ENCODE measurements at regions not wholly inside any gene's neighbourhood (a gene's known extent, or its start where the extent isn't known, plus 50 kb on each side); places are given as distances from the start of the nearest gene placed in this dataset.
"Not testable (repeated sequence)": the region's sequence is repeated elsewhere in the genome, so short reads cannot be mapped to it uniquely, and the experiment has no call there.

GRCh38 chr22:47627556-47628253, 865.3 kb downstream of the TBC1D22A start:
- DNase-seq: no peak

DNA sequence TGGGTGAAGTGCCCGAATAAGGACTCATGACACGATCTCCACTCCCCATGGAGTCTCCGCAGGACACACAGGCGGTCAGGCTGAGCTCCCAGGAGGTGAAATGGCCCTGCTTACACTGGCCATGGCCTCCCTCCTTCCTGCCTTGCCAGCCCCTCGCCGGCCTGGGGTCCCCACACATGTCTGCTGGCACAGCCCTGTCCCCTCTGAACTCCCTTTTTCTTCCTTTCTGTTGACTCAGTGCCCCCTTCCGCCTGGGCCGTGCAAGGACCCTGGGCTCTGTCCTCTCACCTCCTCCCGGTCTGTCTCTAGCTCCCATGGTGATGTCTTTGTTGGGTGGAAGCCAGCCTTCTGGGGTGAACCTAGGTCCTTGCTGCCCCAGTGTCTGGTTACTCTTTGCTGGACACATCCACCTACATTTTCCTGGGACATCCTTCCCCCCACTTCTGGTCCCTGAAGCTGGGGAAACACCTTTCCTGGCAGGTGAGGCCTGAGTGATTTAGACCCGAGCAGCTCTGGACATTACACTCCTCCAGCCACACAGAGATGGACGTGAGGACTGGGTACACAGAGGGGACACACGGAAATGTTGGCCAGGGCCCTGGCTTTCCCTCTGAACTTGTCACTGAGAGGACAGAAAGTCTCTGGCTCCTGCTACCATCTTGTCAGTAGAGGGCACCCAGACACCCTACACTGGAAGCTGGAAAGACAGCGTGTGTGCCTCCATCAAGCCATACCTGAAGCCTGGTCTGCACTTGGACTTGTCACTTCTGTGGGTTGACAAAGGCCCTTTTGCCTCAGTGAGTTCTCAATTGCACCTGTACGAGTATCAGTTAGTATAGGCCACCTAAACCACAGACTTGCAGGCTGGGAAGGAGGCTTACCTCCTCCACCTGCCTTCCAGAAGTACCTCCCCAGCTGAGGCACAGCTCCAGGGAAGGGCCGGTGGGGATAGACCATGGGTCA, 864.3 kb downstream of the TBC1D22A start:
- no peak for DNase-seq

DNA sequence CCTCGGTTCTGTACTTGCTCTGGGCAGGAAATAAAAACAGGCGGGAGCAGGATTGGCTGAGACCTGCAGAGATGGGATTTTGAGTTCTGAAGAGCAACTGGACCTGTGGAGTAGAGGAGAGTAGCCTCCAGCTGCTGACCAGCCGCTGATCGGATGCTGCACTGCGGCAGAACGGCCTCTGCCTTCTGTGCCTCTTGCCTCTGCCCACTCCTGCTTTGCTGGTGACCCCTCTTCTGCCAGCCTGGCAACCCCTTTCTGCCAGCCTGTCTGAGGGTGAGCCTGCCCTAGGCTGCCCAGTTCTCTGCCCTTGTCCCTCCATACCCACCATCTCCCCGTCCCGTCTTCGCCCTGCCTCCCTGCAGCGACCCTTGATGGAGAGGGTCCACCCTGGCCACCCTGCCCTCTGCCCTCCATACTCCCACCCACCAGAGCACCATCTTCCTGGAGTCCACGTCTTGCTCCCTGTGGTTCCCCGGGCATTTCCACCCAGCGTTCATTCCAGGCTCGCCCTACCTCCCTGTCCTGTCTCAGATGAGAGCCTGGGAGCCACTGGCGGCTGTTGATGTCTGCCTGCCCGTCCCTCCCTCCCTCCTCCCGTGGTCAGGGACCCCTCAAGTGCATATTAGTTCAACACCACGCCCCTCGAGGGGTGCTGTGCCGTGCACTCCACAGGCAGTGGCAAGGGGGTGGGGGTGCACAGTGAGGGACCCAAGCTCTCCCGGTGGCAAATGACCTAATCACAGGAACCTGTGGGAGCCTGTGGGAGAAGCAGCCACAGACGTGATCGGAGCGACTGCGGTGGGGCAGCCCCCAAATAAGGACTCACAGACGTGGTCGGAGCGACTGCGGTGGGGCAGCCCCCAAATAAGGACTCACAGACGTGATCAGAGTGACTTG, 863.3 kb downstream of the TBC1D22A start:
- DNase-seq: no peak

DNA sequence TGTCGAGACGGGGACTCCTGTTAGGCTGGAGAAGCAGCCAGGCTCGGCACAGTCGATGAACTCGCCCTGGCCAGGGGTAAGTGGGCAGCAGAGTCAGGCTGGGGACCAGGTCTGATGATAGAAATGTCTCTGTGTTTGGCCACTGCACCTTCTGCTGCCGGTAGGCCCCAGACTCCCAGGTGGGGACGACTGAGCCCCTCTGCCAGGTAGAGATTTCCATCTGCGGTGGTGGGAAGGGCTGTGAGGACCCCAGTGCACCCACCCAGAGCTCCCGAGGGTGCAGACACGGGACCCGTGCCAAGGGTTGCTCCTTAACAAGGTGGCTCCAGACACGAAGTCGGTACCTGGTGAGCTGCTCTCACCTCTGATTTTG, 862.5 kb downstream of the TBC1D22A start:
- DNase-seq: no peak

DNA sequence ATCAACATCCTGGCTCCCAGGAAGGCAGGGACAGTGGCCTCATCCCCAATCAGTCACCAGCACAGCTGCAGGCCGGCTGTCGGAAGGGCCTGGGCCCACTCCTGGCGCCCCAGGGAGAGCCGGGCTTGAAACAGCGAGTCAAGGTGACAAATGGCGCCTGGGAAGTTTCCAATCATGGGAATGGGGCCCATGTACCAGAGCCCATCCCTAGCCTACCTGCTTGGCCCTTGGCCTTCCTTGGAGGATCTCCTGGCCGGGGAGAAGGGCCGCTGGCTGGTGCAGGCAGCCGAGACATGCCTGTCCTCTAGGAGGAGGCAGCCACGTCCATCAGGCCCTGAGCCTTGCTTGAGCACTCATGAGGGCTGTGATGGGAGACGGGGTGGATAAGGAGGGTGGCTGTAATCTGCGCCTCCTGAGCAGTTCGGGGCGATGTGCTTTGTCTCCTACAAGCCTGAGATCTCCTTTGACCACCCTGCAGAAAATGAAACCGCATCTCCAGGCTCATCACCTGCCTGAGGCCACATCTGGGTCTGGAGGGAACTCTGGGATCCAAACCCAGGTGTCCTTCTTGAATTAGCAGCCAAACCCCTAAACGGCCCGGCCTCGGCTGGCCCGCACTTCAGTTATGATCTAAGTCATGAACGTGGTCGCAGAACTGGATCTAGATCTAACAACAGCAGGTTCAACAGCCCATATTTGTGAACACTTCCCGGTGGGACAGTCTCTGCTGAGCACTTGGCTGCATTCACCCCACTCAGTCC, 862.0 kb downstream of the TBC1D22A start:
- no peak for DNase-seq

DNA sequence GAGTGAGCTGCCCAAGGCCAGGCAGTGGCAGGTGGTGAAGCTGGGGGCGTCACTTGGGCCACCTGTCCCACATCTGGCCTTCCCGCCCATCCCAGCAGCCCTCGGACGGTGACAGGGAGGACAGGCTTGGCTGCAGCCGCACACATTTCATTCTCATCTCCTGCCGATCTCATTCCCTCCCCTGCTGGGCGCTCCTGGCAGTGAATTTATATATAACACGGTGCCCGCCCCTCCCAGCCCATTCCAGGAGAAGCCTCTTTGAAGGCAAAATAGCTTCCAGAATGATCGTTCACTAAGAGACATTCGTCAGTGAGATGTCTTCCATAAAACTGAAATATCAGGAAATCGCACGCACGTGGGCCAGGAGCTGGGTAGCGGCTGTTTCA, 861.3 kb downstream of the TBC1D22A start:
- DNase-seq: no peak

DNA sequence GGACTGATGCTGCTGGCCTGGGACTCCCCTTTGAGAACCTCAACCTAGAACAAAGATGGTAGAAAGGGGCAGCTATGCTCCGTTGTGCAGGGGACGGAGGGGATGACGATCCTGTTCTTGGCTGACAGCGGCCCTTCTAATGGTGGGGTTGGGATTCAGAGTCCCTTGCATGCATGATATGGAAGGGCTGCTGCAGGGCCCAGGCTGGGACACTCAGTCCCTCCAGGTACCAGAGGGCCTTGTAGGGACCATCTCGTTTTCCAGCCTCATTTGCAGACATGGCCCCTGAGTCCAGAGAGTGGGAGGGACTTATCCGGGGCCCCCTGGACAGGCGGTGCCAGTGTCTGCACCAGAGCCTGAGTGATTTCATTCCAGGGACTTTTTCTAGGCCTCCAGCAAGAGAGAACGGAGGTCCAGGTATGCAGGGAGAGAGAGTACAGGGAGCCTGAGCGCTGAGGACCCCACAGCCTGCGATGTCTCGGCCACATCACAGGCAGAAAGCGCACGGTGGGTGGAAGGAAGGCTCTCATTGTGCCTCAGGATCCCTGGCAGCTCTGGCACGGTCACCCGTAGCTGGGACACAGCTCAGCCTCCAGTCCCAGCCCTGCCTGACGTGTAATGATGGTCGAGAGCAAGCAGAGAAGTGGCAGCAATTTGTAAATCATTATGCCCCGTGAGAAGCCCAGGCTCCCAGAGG, 860.8 kb downstream of the TBC1D22A start:
- no peak for DNase-seq

- no peak for DNase-seq
Observed at GRCh38 chr22:47622541-47622940, 860.1 kb downstream of the TBC1D22A start.

DNA sequence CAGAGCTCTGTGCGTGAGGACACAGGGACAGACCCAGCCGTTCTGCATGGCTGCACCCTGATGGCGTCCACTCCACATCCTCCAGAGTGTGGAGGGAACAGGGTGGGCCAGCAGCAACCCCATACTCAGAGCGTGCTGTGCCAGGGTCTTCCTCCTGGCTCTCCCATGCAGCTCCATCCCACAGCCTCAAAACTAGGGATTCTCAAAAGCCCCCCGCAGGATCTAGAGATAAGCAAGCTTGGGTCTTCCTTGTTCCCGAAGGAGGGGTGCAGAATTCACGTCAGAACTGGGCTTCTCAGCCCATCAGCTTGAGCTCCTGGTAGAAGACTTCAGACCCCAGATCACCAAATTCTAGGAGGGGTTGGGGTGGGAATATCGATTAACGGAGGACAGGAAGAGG, 858.8 kb downstream of the TBC1D22A start:
- no peak for DNase-seq

DNA sequence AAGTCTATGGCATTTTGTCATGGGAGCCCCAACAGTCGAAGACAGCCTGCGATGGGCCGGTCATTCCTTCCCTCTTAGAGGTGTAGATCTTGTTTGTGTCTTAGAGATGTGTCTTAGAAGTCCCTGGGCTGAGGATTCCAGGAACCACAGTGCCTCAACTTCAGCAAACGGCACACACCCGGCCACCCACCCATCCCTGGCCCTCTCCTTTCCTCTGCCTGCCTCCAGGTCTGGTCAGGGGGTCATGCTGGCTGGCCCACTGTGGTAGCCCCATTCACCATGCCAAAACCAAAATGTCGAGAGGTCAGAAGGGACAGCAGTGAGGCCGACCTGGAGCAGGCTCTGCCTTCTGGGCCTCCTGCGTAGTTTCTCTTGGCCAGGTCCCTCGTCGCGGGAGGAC, 857.9 kb downstream of the TBC1D22A start:
- DNase-seq: no peak

DNA sequence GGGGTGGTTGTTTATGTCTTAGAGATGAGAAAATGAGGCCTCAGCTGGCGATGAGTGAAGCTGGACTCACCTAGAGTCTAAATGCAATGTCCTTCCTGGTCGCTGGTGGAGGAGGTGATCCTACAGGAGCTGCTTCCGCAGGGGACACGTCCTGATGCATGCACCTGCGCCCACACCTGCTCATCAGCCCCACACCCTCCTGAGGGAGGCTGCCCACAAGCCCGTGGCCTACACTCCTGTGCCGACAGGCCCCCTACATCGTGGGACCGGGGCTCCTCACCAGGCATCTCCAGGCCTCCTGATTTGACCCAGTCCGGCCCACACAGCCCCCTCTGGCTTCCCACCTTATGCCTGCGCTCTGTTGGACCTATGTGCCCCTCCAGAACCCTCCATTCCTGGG, 857.2 kb downstream of the TBC1D22A start:
- no peak for DNase-seq

DNA sequence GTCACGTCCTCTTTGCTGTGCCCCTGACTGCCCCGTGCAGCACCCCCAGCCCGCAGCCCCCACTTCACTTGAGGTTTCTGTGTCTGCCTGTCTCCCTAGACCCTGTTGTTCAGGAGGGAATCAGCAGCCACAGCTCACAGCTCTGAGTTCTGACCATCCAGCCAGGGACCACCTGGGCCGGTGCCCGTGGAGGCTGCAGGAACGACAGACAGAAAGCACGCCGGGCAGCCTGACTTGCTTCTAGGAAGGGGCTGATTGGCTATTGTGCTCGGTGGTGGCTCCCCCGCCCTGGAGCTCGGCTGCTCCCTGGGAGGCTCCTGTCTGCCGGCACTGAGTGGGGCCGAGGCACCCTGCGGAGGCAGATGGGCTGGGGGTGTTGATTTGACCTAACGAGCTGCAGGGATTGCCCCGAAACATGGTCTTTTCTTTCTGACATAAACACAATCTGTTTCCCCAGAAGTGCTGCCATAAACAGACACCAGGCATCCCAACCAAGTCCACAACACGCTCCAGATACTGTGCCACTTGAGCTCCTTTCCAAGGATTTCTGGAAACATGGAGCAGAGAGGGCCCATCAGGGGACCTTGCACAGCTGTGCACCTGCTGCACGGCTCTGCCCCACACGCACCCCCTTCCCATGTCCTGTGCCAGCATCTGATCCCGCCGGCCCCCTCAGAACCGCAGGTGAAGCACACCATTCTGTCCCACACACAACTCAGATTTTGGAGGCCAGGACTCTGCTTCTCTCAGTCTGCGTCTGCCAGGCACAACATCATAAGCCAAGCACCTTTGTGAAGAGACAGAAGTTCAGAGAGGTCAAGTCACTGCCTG, 855.9 kb downstream of the TBC1D22A start:
- no peak for DNase-seq

DNA sequence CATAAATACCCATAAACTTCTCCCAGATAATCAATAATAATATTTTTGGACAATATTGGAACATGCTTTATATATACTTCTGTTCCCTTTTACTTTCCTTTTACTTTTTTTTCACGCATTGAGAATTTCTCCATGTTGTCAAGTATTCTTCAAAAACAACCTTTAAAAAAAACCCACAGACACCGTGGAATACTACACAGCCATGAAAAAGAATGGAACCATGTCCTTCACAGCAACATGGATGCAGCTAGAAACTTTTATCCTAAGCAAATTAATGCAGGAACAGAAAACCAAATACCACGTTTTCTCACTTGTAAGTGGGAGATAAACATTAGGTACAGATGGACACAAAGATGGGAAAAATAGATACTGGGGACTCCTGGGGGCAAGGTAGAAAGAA, 854.7 kb downstream of the TBC1D22A start:
- DNase-seq: no peak

DNA sequence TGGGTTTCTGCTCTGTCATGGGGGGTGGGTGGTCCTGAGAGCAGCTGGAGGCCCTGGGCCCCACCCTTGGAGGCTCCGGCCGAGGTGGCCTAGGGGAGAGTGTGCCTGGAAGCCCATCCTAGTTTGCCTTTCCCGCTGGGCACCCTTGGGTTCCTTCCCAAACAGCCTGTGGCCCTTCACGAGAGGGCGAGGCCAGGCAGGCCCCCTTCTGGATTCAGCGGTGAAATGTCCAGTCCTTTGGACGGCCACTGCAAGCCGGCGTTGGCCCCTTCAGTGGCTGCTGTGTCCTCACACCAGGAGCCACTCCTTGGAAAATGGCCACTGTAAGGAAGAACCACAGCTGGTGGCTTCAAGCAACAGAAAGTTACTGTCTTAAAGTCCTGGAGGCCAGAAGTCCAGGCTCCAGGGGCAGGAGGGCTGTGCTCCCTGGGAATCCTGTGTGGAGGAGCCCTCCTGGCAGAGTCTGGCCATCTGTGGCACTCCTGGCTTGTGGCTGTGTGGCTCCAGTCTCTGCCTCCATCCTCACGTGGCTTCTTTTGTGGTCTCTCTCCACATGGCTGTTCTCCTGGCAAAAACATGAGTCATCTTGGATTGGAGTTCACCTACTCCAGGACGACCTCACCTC, 854.1 kb downstream of the TBC1D22A start:
- DNase-seq: no peak

DNA sequence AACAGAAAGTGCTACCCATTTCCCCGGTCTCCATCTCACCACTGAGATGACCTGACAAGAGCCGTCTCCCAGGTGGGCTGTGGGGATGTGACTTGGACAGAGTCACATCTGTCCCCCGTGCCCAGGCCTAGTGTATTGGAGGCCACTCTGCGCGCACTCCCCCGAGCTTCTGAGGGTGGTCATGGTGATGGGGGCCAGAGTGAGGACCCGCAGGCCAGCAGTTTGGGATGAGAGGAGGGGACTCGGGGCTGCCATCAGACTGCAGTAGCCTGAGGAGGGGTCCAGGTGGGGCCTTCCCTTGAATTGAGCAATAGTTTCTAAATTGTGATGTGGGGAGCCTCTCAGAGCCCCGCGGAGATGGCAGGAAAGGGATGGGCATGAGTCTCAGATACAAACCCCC, 852.6 kb downstream of the TBC1D22A start:
- no peak for DNase-seq

- DNase-seq: no peak
Observed at GRCh38 chr22:47613606-47614350, 851.3 kb downstream of the TBC1D22A start.

DNA sequence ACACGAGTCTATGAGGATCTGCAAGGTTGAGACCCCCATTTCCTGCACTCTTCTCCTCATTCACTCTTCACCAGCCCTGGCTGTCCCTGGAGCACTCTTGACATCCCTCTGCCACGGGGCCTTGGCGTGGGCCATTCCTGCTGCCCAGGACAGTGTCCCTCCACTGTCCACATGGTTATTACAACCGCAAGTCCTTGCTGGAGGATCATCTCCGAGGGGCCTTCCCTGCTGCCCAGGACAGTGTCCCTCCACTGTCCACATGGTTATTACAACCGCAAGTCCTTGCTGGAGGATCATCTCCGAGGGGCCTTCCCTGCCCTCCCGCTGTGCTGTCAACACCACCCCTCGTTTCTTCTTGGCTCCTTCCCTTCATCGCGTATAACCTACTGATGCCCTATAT, 850.7 kb downstream of the TBC1D22A start:
- DNase-seq: not testable (repeated sequence)

- no peak for DNase-seq
Observed at GRCh38 chr22:47612311-47612910, 850.0 kb downstream of the TBC1D22A start.

GRCh38 chr22:47610764-47611163, 848.3 kb downstream of the TBC1D22A start:
- DNase-seq: no peak
